NCI-H2196 (cell line): ENCODE measurements at regions not wholly inside any gene's neighbourhood (a gene's known extent, or its start where the extent isn't known, plus 50 kb on each side); places are given as distances from the start of the nearest gene placed in this dataset.

ENCODE experiments used
- DNase-seq: peaks from one replicate; lab custom pipeline; 2025; ENCODE audit not compliant: unreplicated experiment; lab: John Stamatoyannopoulos, UW

- no peak for DNase-seq
Measured at GRCh38 chr17:14688134-14688533, 387.3 kb downstream of the HS3ST3B1 start.

GRCh38 chr17:14672830-14673229 is 371.9 kb downstream of the HS3ST3B1 start:
- DNase-seq = no peak

- no peak for DNase-seq
Measured at GRCh38 chr17:14670861-14671260, 370.0 kb downstream of the HS3ST3B1 start.

- DNase-seq = no peak
Measured at GRCh38 chr17:14664511-14664910, 363.6 kb downstream of the HS3ST3B1 start.

GRCh38 chr17:14641117-14641516 is 340.2 kb downstream of the HS3ST3B1 start:
- no peak for DNase-seq

GRCh38 chr17:14637260-14637659 is 336.4 kb downstream of the HS3ST3B1 start:
- DNase-seq = no peak

- DNase-seq = no peak
Measured at GRCh38 chr17:14630621-14631020, 329.7 kb downstream of the HS3ST3B1 start.

GRCh38 chr17:14630046-14630445 is 329.2 kb downstream of the HS3ST3B1 start:
- no peak for DNase-seq

GRCh38 chr17:14622615-14623101 is 321.8 kb downstream of the HS3ST3B1 start:
- DNase-seq = no peak

- no peak for DNase-seq
Measured at GRCh38 chr17:14621826-14622614, 321.1 kb downstream of the HS3ST3B1 start.

- DNase-seq = no peak
Measured at GRCh38 chr17:14619821-14620220, 318.9 kb downstream of the HS3ST3B1 start.

- no peak for DNase-seq
Measured at GRCh38 chr17:14616528-14616927, 315.6 kb downstream of the HS3ST3B1 start.

- no peak for DNase-seq
Measured at GRCh38 chr17:14605267-14605599, 304.4 kb downstream of the HS3ST3B1 start.

- no peak for DNase-seq
Measured at GRCh38 chr17:14604591-14605266, 303.8 kb downstream of the HS3ST3B1 start.

GRCh38 chr17:14596224-14596623 is 295.3 kb downstream of the HS3ST3B1 start:
- DNase-seq = no peak

- no peak for DNase-seq
Measured at GRCh38 chr17:14595656-14596055, 294.8 kb downstream of the HS3ST3B1 start.

GRCh38 chr17:14594690-14595089 is 293.8 kb downstream of the HS3ST3B1 start:
- DNase-seq = no peak

- no peak for DNase-seq
Measured at GRCh38 chr17:14593956-14594355, 293.1 kb downstream of the HS3ST3B1 start.

- no peak for DNase-seq
Measured at GRCh38 chr17:14590459-14591250, 289.8 kb downstream of the HS3ST3B1 start.

GRCh38 chr17:14585099-14585498 is 284.2 kb downstream of the HS3ST3B1 start:
- no peak for DNase-seq

GRCh38 chr17:14582996-14583395 is 282.1 kb downstream of the HS3ST3B1 start:
- DNase-seq = no peak
